NT2/D1 (cell line): ENCODE measurements at regions not wholly inside any gene's neighbourhood (a gene's known extent, or its start where the extent isn't known, plus 50 kb on each side); places are given as distances from the start of the nearest gene placed in this dataset.

Source experiments
- SUZ12 ChIP-seq: IDR thresholded peaks from 2 replicates; pipeline ENCODE4 v1.6.1; 2011; ENCODE audit not compliant: insufficient read length, insufficient read depth; ENCODE audit errors: extremely low read depth
- YY1 ChIP-seq: IDR thresholded peaks from 2 replicates; pipeline ENCODE4 v1.6.1; 2011; ENCODE audit not compliant: insufficient read length, insufficient read depth
- ZNF274 ChIP-seq: IDR thresholded peaks from 2 replicates; pipeline ENCODE4 v1.6.1; 2011; ENCODE audit warnings: mild to moderate bottlenecking, low read depth, low read length

- TF ChIP-seq ZNF274 (no peak), SUZ12 (no peak), YY1 (no peak)
These were observed 69.6 kb upstream of the UGP2 start for GRCh38 chr2:63772061-63772460.
